Kidney (tissue), 13 donors: ENCODE measurements at regions not wholly inside any gene's neighbourhood (a gene's known extent, or its start where the extent isn't known, plus 50 kb on each side); places are given as distances from the start of the nearest gene placed in this dataset.

Experiments
- DNase-seq, 5 donors: peaks; one replicate each; pipeline ENCODE4 v3.0.0-alpha.2; 2013 to 2020
- FAIRE-seq: peaks from 2 replicates; lab custom pipeline; 2012; peaks lifted over from hg19 to GRCh38; lab: Jason Lieb, UNC
- H3K27ac ChIP-seq, 2 donors: one replicate each; pipeline ENCODE4 v1.7.0; 2013; ENCODE audit warnings: low read depth in 2 of 2, low read length in 2 of 2, inconsistent platforms in 1 of 2
- H3K27me3 ChIP-seq: one replicate; pipeline ENCODE4 v1.7.1; 2013; ENCODE audit warnings: low read length, inconsistent platforms; ENCODE audit not compliant: control insufficient read depth, insufficient read depth
- H3K36me3 ChIP-seq, 3 donors: one replicate each; pipeline versions ENCODE4 v1.7.0 to v1.7.1; 2013; ENCODE audit warnings: low read length in 3 of 3, control low read depth in 1 of 3, inconsistent platforms in 1 of 3; ENCODE audit not compliant: insufficient read depth in 3 of 3, control insufficient read depth in 2 of 3
- H3K4me1 ChIP-seq, 3 donors: one replicate each; pipeline versions ENCODE4 v1.7.0 to v1.7.1; 2013; ENCODE audit warnings: low read length in 3 of 3, inconsistent platforms in 1 of 3, low read depth in 1 of 3; ENCODE audit not compliant: control insufficient read depth in 2 of 3, insufficient read depth in 2 of 3
- H3K4me3 ChIP-seq, 3 donors: one replicate each; pipeline versions ENCODE4 v1.7.0 to v1.8.1; 2013; ENCODE audit warnings: low read length in 3 of 3, control low read depth in 1 of 3, inconsistent platforms in 1 of 3
- H3K9ac ChIP-seq, 3 donors: one replicate each; pipeline versions ENCODE4 v1.7.0 to v1.7.1; 2013; ENCODE audit warnings: low read length in 3 of 3, control low read depth in 1 of 3, inconsistent platforms in 1 of 3
- H3K9me3 ChIP-seq, 3 donors: one replicate each; pipeline versions ENCODE4 v1.7.0 to v1.7.1; 2013; ENCODE audit warnings: low read length in 3 of 3, control low read depth in 1 of 3, inconsistent platforms in 1 of 3; ENCODE audit not compliant: control insufficient read depth in 2 of 3, insufficient read depth in 1 of 3
- CTCF ChIP-seq: IDR thresholded peaks from 3 replicates; pipeline ENCODE4 v1.5.1; 2012; ENCODE audit warnings: mild to moderate bottlenecking, moderate library complexity, borderline replicate concordance; ENCODE audit not compliant: insufficient read depth; ENCODE audit errors: extremely low read depth
- intact Hi-C: fragments of 100-400 bp; cut with DNase I; formaldehyde crosslinking; loops from one replicate; pipeline ENCODE4 v1.11.1; 2022
- donor health status: control.
- donor health status: control.
- donor health status: control.
- donor health status: control.
- donor health status: control.
- donor health status: DM: yes; HTN: yes; CAD: no.
- donor health status: Normal renal cell carcinoma (clear cell type).

GRCh38 chr2:217275091-217275490 lies 415.2 kb upstream of the TNP1 start:
- H3K4me1 ChIP-seq = no peaks in the 10 kb centered on the region
- H3K9me3 ChIP-seq = no peaks in the 10 kb centered on the region
- no peaks in the 10 kb centered on the region for H3K27me3 ChIP-seq
- peak overlapping the region in 1 of 2 donors; percentile 51 for H3K27ac ChIP-seq
- no peaks in the 10 kb centered on the region for H3K36me3 ChIP-seq
- DNase-seq (no peak), FAIRE-seq (no peak)
- H3K9ac ChIP-seq = no peak overlapping the region
- H3K4me3 ChIP-seq = no peak overlapping the region
- no peak for TF ChIP-seq CTCF
- intact Hi-C loops = no loop called here

GRCh38 chr2:217274578-217274977 lies 414.7 kb upstream of the TNP1 start:
- Histone ChIP-seq H3K9me3 (no peaks in the 10 kb centered on the region), H3K27me3 (no peaks in the 10 kb centered on the region), H3K4me1 (no peaks in the 10 kb centered on the region), H3K4me3 (no peak overlapping the region), H3K9ac (no peak overlapping the region), H3K27ac (peak overlapping the region in 1 of 2 donors; percentile 51), H3K36me3 (no peaks in the 10 kb centered on the region)
- FAIRE-seq = no peak
- no peak for TF ChIP-seq CTCF
- intact Hi-C loops = no loop called here
- DNase-seq = no peak

GRCh38 chr2:217273851-217274250 lies 414.0 kb upstream of the TNP1 start:
- no peak for TF ChIP-seq CTCF
- H3K9me3 ChIP-seq = no peaks in the 10 kb centered on the region
- H3K27ac ChIP-seq = no peak overlapping the region
- H3K36me3 ChIP-seq = no peaks in the 10 kb centered on the region
- DNase-seq (no peak), FAIRE-seq (no peak)
- intact Hi-C loops = no loop called here
- no peaks in the 10 kb centered on the region for H3K4me1 ChIP-seq
- no peaks in the 10 kb centered on the region for H3K27me3 ChIP-seq
- no peak overlapping the region for H3K4me3 ChIP-seq
- no peak overlapping the region for H3K9ac ChIP-seq

- TF ChIP-seq CTCF = no peak
- peak in 3 of 5 donors; percentile 31 to 54 (median 46) for DNase-seq
- no peaks in the 10 kb centered on the region for H3K9me3 ChIP-seq
- no peaks in the 10 kb centered on the region for H3K36me3 ChIP-seq
- no peak overlapping the region for H3K4me3 ChIP-seq
- intact Hi-C loops = no loop called here
- H3K4me1 ChIP-seq = no peaks in the 10 kb centered on the region
- no peaks in the 10 kb centered on the region for H3K27me3 ChIP-seq
- no peak overlapping the region for H3K27ac ChIP-seq
- no peak overlapping the region for H3K9ac ChIP-seq
- FAIRE-seq = no peak
Measured at GRCh38 chr2:217273162-217273561, 413.3 kb upstream of the TNP1 start.
